Hepatic stellate cell (primary cell): ENCODE measurements at regions not wholly inside any gene's neighbourhood (a gene's known extent, or its start where the extent isn't known, plus 50 kb on each side); places are given as distances from the start of the nearest gene placed in this dataset.

ENCODE experiments used
- DNase-seq: peaks from one replicate; pipeline ENCODE4 v3.0.0; 2011; ENCODE audit warnings: low spot score

GRCh38 chr20:48571949-48572847 is 255.6 kb downstream of the PREX1 start:
- no peak for DNase-seq

- DNase-seq: no peak
Measured at GRCh38 chr20:48569679-48570078, 258.1 kb downstream of the PREX1 start.

GRCh38 chr20:48568520-48568919 is 259.3 kb downstream of the PREX1 start:
- no peak for DNase-seq

GRCh38 chr20:48567145-48567544 is 260.7 kb downstream of the PREX1 start:
- no peak for DNase-seq

GRCh38 chr20:48564982-48565539 is 262.7 kb downstream of the PREX1 start:
- DNase-seq: no peak

GRCh38 chr20:48563191-48563870 is 264.5 kb downstream of the PREX1 start:
- DNase-seq: no peak

- no peak for DNase-seq
Measured at GRCh38 chr20:48562586-48563116, 265.1 kb downstream of the PREX1 start.

- no peak for DNase-seq
Measured at GRCh38 chr20:48558906-48559305, 268.9 kb downstream of the PREX1 start.

- DNase-seq: no peak
Measured at GRCh38 chr20:48557380-48557779, 270.4 kb downstream of the PREX1 start.

- no peak for DNase-seq
Measured at GRCh38 chr20:48556956-48557355, 270.8 kb downstream of the PREX1 start.

GRCh38 chr20:48552550-48552949 is 275.2 kb downstream of the PREX1 start:
- DNase-seq: no peak

- no peak for DNase-seq
Measured at GRCh38 chr20:48550814-48551213, 277.0 kb downstream of the PREX1 start.

GRCh38 chr20:48547664-48548063 is 280.1 kb downstream of the PREX1 start:
- DNase-seq: no peak

- no peak for DNase-seq
Measured at GRCh38 chr20:48544402-48545339, 283.1 kb downstream of the PREX1 start.

GRCh38 chr20:48541581-48542071 is 286.2 kb downstream of the PREX1 start:
- DNase-seq: no peak

- DNase-seq: no peak
Measured at GRCh38 chr20:48538856-48539255, 288.9 kb downstream of the PREX1 start.

GRCh38 chr20:48538058-48538825 is 289.6 kb downstream of the PREX1 start:
- DNase-seq: no peak

- DNase-seq: no peak
Measured at GRCh38 chr20:48536206-48536605, 291.6 kb downstream of the PREX1 start.

- no peak for DNase-seq
Measured at GRCh38 chr20:48535556-48535955, 292.2 kb downstream of the PREX1 start.

- DNase-seq: no peak
Measured at GRCh38 chr20:48532028-48532427, 295.8 kb downstream of the PREX1 start.

- DNase-seq: no peak
Measured at GRCh38 chr20:48531505-48531904, 296.3 kb downstream of the PREX1 start.
